ENCODE measurements at regions not wholly inside any gene's neighbourhood (a gene's known extent, or its start where the extent isn't known, plus 50 kb on each side); places are given as distances from the start of the nearest gene placed in this dataset.

GRCh38 chr7:97659363-97660045 is 72.4 kb upstream of the TAC1 start:
- no peaks in the 10 kb centered on the region for H3K4me1 ChIP-seq (ENCODE audit: control insufficient read depth in 2 of 2, insufficient read depth in 2 of 2, low read length in 2 of 2)
- no peaks in the 10 kb centered on the region for H3K36me3 ChIP-seq (ENCODE audit: control insufficient read depth in 2 of 2, insufficient read depth in 2 of 2, low read length in 2 of 2)
- no peak overlapping the region for H3K9ac ChIP-seq (ENCODE audit: low read depth in 1 of 2, low read length in 2 of 2)
- H3K4me3 ChIP-seq (ENCODE audit: low read length in 2 of 2), result no peak overlapping the region
- H3K9me3 ChIP-seq (ENCODE audit: control insufficient read depth in 2 of 2, low read length in 2 of 2), result no peaks in the 10 kb centered on the region
- no peak overlapping the region for H3K27ac ChIP-seq (ENCODE audit: low read depth in 2 of 2, low read length in 2 of 2)
- no peaks in the 10 kb centered on the region for H3K27me3 ChIP-seq (ENCODE audit: control insufficient read depth in 2 of 2, insufficient read depth in 2 of 2, low read length in 2 of 2)

DNA sequence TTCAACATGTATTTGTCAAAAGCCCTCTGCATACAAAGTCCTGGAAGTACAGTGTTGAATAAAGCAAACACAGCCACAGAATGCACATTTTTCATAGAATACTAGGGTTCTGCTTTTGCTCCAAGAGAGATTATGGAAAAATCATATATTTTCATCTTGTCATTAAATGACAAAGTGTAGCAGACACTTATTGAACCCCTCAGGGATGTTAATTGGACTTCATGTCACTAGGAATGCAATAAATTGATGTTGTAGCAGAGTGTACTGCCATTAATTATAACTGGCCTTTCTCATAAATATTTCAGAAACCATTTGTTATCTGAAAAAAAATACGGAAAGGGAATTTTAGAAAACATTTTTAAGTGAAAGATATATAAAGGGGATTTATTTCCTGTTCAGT is 64.5 kb upstream of the TAC1 start:
- Histone ChIP-seq H3K36me3 (ENCODE audit: control insufficient read depth in 2 of 2, insufficient read depth in 2 of 2, low read length in 2 of 2) (no peaks in the 10 kb centered on the region), H3K9me3 (ENCODE audit: control insufficient read depth in 2 of 2, low read length in 2 of 2) (no peaks in the 10 kb centered on the region), H3K4me1 (ENCODE audit: control insufficient read depth in 2 of 2, insufficient read depth in 2 of 2, low read length in 2 of 2) (no peaks in the 10 kb centered on the region), H3K27me3 (ENCODE audit: control insufficient read depth in 2 of 2, insufficient read depth in 2 of 2, low read length in 2 of 2) (no peaks in the 10 kb centered on the region), H3K9ac (ENCODE audit: low read depth in 1 of 2, low read length in 2 of 2) (no peak overlapping the region), H3K27ac (ENCODE audit: low read depth in 2 of 2, low read length in 2 of 2) (no peak overlapping the region), H3K4me3 (ENCODE audit: low read length in 2 of 2) (no peak overlapping the region)

DNA sequence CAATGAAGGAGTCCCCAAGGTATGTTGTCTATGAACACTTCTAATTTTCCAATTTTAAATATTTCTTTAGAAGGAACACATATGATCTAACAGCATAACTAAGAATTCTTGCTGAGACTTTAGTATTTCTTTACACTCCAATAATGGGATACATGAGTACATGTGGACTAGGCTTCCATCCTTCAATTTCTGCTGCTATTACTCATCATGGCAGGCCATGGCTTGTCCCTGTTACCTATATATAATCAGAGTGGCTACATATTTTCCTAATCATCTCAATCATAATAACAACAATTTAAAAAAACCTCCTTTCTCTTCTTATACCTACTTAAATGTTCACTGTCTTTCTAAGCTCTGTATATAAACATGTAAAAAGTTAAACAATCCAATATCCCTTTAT is 60.3 kb upstream of the TAC1 start:
- H3K36me3 ChIP-seq (ENCODE audit: control insufficient read depth in 2 of 2, insufficient read depth in 2 of 2, low read length in 2 of 2), result no peaks in the 10 kb centered on the region
- H3K27me3 ChIP-seq (ENCODE audit: control insufficient read depth in 2 of 2, insufficient read depth in 2 of 2, low read length in 2 of 2), result no peaks in the 10 kb centered on the region

GRCh38 chr7:97680622-97681021 is 51.3 kb upstream of the TAC1 start:
- Histone ChIP-seq H3K4me3 (ENCODE audit: low read length in 2 of 2) (no peak overlapping the region), H3K27me3 (ENCODE audit: control insufficient read depth in 2 of 2, insufficient read depth in 2 of 2, low read length in 2 of 2) (no peaks in the 10 kb centered on the region), H3K9me3 (ENCODE audit: control insufficient read depth in 2 of 2, low read length in 2 of 2) (no peaks in the 10 kb centered on the region), H3K27ac (ENCODE audit: low read depth in 2 of 2, low read length in 2 of 2) (no peak overlapping the region), H3K9ac (ENCODE audit: low read depth in 1 of 2, low read length in 2 of 2) (no peak overlapping the region), H3K36me3 (ENCODE audit: control insufficient read depth in 2 of 2, insufficient read depth in 2 of 2, low read length in 2 of 2) (no peaks in the 10 kb centered on the region), H3K4me1 (ENCODE audit: control insufficient read depth in 2 of 2, insufficient read depth in 2 of 2, low read length in 2 of 2) (no peaks in the 10 kb centered on the region)

More for the DNA sequence above, 60.3 kb upstream of the TAC1 start:
- no peaks in the 10 kb centered on the region for H3K9me3 ChIP-seq (ENCODE audit: control insufficient read depth in 2 of 2, low read length in 2 of 2)
- no peak overlapping the region for H3K27ac ChIP-seq (ENCODE audit: low read depth in 2 of 2, low read length in 2 of 2)
- no peak overlapping the region for H3K4me3 ChIP-seq (ENCODE audit: low read length in 2 of 2)
- no peaks in the 10 kb centered on the region for H3K4me1 ChIP-seq (ENCODE audit: control insufficient read depth in 2 of 2, insufficient read depth in 2 of 2, low read length in 2 of 2)
- H3K9ac ChIP-seq (ENCODE audit: low read depth in 1 of 2, low read length in 2 of 2), result no peak overlapping the region

Measured in mucosa of rectum (tissue), 2 donors.